ENCODE measurements at regions not wholly inside any gene's neighbourhood (a gene's known extent, or its start where the extent isn't known, plus 50 kb on each side); places are given as distances from the start of the nearest gene placed in this dataset.

DNA sequence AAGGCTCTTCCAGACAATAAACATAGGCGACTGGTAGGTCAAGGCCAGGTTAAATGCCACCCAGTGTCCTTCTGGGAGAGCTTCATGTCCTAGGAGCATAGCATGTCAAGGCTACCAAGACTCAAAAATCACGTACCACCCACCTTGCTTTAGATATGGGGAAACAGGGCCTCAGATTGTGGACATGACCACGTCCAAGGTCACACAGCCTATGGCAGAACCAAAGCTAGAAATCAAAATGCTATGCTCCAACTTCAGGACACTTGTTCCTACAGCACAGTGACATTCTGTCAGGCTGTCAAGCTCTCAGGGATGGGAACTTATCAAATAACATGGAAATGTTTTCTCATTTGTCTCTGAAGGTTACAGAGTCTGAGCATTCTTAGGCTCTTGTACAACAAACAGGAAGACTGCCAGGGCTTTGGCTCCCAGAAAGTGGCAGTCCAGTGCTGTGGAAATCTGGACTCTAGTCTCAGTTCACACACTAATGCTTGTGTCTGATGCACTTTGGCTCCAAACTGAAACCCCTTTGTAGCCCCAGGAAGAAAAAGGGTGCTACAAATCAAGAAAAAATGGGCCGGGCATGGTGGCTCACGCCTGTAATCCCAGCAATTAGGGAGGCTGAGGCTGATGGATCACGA lies 170.4 kb upstream of the LPP start:
- Mint-ChIP-seq H3K4me1 (ENCODE audit: low read depth) (peaks cover 62% of the 10 kb centered on the region), H3K9me3 (no peaks in the 10 kb centered on the region), H3K27me3 (no peaks in the 10 kb centered on the region), H3K4me3 (no peak overlapping the region), H3K36me3 (no peaks in the 10 kb centered on the region), H3K27ac (no peak overlapping the region)
- DNase-seq, result no peak
- CTCF ChIA-PET, result interaction anchor here (0.8 to 1.1 kb wide), 2 partner anchors 9 to 236 kb away, joined by 4 to 5 read pairs; no protein-coding TSS in a partner anchor
- POLR2A ChIA-PET, result interaction anchor here (1.2 kb wide), 1 partner anchor 238 kb away, joined by 3 read pairs; the partner anchor contains the start of gene BCL6
- intact Hi-C loops (cut with micrococcal nuclease), result no loop called here

DNA sequence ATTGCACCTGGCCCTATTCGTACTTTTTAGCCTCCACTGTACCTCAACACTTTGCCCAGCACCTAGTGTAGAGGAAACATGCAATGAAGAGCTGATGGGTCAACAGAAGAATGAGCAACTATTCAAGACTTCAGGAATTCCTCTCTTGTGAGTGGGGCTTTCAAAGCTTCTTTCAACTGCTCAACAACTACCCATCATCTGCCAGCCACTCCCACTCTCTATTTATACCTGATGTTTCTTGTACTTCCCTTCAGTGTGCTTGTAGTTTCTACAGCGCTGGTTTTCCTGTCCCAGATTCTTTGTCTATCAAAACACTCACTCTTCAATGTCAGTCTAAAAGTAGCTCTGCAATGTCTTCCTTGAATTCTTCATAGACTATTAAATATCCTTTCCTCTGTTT lies 168.3 kb upstream of the LPP start:
- Mint-ChIP-seq H3K4me3 (no peak overlapping the region), H3K27me3 (no peaks in the 10 kb centered on the region), H3K36me3 (no peaks in the 10 kb centered on the region), H3K27ac (peak overlapping the region; percentile 2), H3K4me1 (ENCODE audit: low read depth) (peaks cover 53% of the 10 kb centered on the region), H3K9me3 (no peaks in the 10 kb centered on the region)
- intact Hi-C loops (cut with micrococcal nuclease), result loop anchor here (1.0 to 5.0 kb wide), 5 partner anchors 9 to 967 kb away; no protein-coding TSS in a partner anchor
- CTCF ChIA-PET, result interaction anchor here (0.9 to 2.9 kb wide), 6 partner anchors 10 to 972 kb away, joined by 3 to 11 read pairs (median 5); no protein-coding TSS in a partner anchor
- no peak for DNase-seq
- POLR2A ChIA-PET, result interaction anchor here (1.3 to 1.4 kb wide), 4 partner anchors 10 to 245 kb away, joined by 4 to 10 read pairs (median 6); partner anchors contain the start of gene BCL6

- peak overlapping the region; percentile 83 for H3K27ac Mint-ChIP-seq
- H3K4me1 Mint-ChIP-seq (ENCODE audit: low read depth), result peaks cover 56% of the 10 kb centered on the region
- H3K27me3 Mint-ChIP-seq, result no peaks in the 10 kb centered on the region
- POLR2A ChIA-PET, result interaction anchor here (1.3 to 1.4 kb wide), 4 partner anchors 11 to 246 kb away, joined by 4 to 10 read pairs (median 6); partner anchors contain the start of gene BCL6
- no peaks in the 10 kb centered on the region for H3K9me3 Mint-ChIP-seq
- H3K36me3 Mint-ChIP-seq, result no peaks in the 10 kb centered on the region
- peak; percentile 77 for DNase-seq
- CTCF ChIA-PET, result interaction anchor here (0.8 to 2.9 kb wide), 6 partner anchors 11 to 971 kb away, joined by 3 to 11 read pairs (median 5); no protein-coding TSS in a partner anchor
- peak overlapping the region; percentile 2 for H3K4me3 Mint-ChIP-seq
- intact Hi-C loops (cut with micrococcal nuclease), result loop anchor here (1.0 to 5.0 kb wide), 5 partner anchors 10 to 966 kb away; no protein-coding TSS in a partner anchor
These were observed 167.4 kb upstream of the LPP start for GRCh38 chr3:187986514-187986934.

DNA sequence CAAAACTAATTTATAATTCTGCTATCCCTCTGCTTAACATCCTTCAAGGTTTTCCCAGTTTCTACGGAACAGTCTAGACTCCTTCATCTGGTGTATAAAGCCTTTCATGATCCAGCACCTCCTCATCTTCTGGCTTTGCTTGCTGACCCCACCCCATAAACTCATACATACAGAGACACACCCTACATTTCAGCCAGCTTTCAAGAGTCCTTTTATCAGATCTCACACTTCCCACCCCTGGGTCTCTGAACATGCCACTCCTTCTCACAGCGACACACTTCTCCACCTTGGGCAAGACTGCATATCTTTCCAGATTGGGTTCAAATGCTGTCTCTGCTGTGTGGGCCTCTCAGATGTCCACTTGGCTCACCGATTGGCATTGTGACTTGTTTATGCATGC lies 166.8 kb upstream of the LPP start:
- ChIA-PET CTCF (interaction anchor here (0.8 to 2.9 kb wide), 2 partner anchors 12 to 762 kb away, joined by 3 to 11 read pairs; no protein-coding TSS in a partner anchor), POLR2A (interaction anchor here (1.3 kb wide), 2 partner anchors 12 to 247 kb away, joined by 5 to 10 read pairs; no protein-coding TSS in a partner anchor)
- intact Hi-C loops (cut with micrococcal nuclease), result loop anchor here (2.0 to 5.0 kb wide), 3 partner anchors 64 to 965 kb away; no protein-coding TSS in a partner anchor
- Mint-ChIP-seq H3K36me3 (no peaks in the 10 kb centered on the region), H3K9me3 (no peaks in the 10 kb centered on the region), H3K27ac (peak overlapping the region; percentile 83), H3K4me3 (peak overlapping the region; percentile 2), H3K27me3 (no peaks in the 10 kb centered on the region), H3K4me1 (ENCODE audit: low read depth) (peaks cover 53% of the 10 kb centered on the region)
- DNase-seq, result no peak

DNA sequence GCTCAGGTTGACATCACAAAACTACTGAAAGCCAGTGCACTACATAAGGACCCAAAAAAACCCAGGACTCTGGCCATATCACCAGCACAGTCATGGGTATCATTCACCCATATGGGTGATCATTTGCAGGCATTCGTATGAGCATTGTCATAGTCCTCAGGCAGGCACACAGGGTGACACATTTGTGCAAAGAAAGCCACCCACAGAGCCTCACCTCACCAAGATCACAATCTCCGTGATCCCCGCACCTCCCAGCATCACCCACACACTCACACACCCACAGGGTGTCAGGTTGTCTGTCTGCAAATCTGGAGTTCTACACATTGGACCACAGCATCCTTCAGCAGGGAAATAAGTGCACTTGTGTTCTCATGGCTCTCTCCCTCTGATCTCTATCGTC lies 166.0 kb upstream of the LPP start:
- peak overlapping the region; percentile 83 for H3K27ac Mint-ChIP-seq
- intact Hi-C loops (cut with micrococcal nuclease), result loop anchor here (2.0 to 5.0 kb wide), 3 partner anchors 65 to 964 kb away; no protein-coding TSS in a partner anchor
- CTCF ChIA-PET, result interaction anchor here (1.7 kb wide), 1 partner anchor 247 kb away, joined by 12 read pairs; no protein-coding TSS in a partner anchor

GRCh38 chr3:187989575-187990153 lies 164.3 kb upstream of the LPP start:
- POLR2A ChIA-PET, result no interaction called here
- H3K36me3 Mint-ChIP-seq, result no peaks in the 10 kb centered on the region
- CTCF ChIA-PET, result interaction anchor here (0.7 to 1.7 kb wide), 5 partner anchors 10 to 671 kb away, joined by 3 to 12 read pairs (median 4); no protein-coding TSS in a partner anchor
- H3K4me3 Mint-ChIP-seq, result no peak overlapping the region
- DNase-seq, result no peak
- intact Hi-C loops (cut with micrococcal nuclease), result loop anchor here (5.0 kb wide), 1 partner anchor 963 kb away; no protein-coding TSS in a partner anchor
- H3K27ac Mint-ChIP-seq, result no peak overlapping the region
- peaks cover 70% of the 10 kb centered on the region for H3K4me1 Mint-ChIP-seq (ENCODE audit: low read depth)
- no peaks in the 10 kb centered on the region for H3K27me3 Mint-ChIP-seq
- no peaks in the 10 kb centered on the region for H3K9me3 Mint-ChIP-seq

More for the DNA sequence above, 166.0 kb upstream of the LPP start:
- POLR2A ChIA-PET, result no interaction called here
- H3K9me3 Mint-ChIP-seq, result no peaks in the 10 kb centered on the region
- H3K4me3 Mint-ChIP-seq, result no peak overlapping the region
- peak; percentile 81 for DNase-seq
- no peaks in the 10 kb centered on the region for H3K27me3 Mint-ChIP-seq
- peaks cover 55% of the 10 kb centered on the region for H3K4me1 Mint-ChIP-seq (ENCODE audit: low read depth)
- H3K36me3 Mint-ChIP-seq, result no peaks in the 10 kb centered on the region

DNA sequence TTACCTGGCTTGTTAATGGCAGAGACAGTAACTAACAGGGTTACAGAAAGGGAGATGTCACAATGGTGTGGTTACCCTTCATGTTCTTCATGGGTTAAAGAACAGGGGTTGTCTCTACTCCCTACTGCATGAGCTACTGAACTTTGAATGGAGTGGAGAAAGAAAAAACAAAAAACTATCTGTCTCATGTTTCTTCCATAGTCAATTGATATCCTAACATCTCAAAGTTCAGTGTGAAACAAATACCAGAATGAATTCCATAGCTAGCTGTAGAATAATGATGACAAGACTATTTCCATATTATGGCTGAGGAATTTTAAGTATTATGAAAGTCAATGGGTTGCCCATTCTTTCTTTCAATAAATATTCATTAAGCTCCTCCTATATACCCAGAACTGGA lies 161.3 kb upstream of the LPP start:
- intact Hi-C loops (cut with micrococcal nuclease), result no loop called here
- no peak for DNase-seq

GRCh38 chr3:187994221-187995042 lies 159.5 kb upstream of the LPP start:
- Mint-ChIP-seq H3K27me3 (no peaks in the 10 kb centered on the region), H3K9me3 (no peaks in the 10 kb centered on the region), H3K36me3 (no peaks in the 10 kb centered on the region), H3K4me3 (no peak overlapping the region), H3K4me1 (ENCODE audit: low read depth) (peaks cover 72% of the 10 kb centered on the region), H3K27ac (peak overlapping the region; percentile 62)
- peak; percentile 50 for DNase-seq
- CTCF ChIA-PET, result no interaction called here
- intact Hi-C loops (cut with micrococcal nuclease), result no loop called here
- POLR2A ChIA-PET, result interaction anchor here (0.6 kb wide), 1 partner anchor 55 kb away, joined by 3 read pairs; no protein-coding TSS in a partner anchor

More for the DNA sequence above, 161.3 kb upstream of the LPP start:
- H3K4me1 Mint-ChIP-seq (ENCODE audit: low read depth), result peaks cover 67% of the 10 kb centered on the region
- H3K27me3 Mint-ChIP-seq, result no peaks in the 10 kb centered on the region
- H3K27ac Mint-ChIP-seq, result no peak overlapping the region
- no peaks in the 10 kb centered on the region for H3K36me3 Mint-ChIP-seq
- ChIA-PET POLR2A (no interaction called here), CTCF (no interaction called here)
- H3K9me3 Mint-ChIP-seq, result no peaks in the 10 kb centered on the region
- no peak overlapping the region for H3K4me3 Mint-ChIP-seq

GRCh38 chr3:187995043-187995400 lies 158.9 kb upstream of the LPP start:
- Mint-ChIP-seq H3K27me3 (no peaks in the 10 kb centered on the region), H3K4me1 (ENCODE audit: low read depth) (peaks cover 72% of the 10 kb centered on the region)
- POLR2A ChIA-PET, result interaction anchor here (0.6 kb wide), 1 partner anchor 54 kb away, joined by 3 read pairs; no protein-coding TSS in a partner anchor

GRCh38 chr3:187995667-187996066 lies 158.3 kb upstream of the LPP start:
- ChIA-PET CTCF (no interaction called here), POLR2A (no interaction called here)
- Mint-ChIP-seq H3K4me1 (ENCODE audit: low read depth) (peaks cover 74% of the 10 kb centered on the region), H3K36me3 (no peaks in the 10 kb centered on the region), H3K27me3 (no peaks in the 10 kb centered on the region), H3K9me3 (no peaks in the 10 kb centered on the region), H3K4me3 (no peak overlapping the region), H3K27ac (no peak overlapping the region)
- intact Hi-C loops (cut with micrococcal nuclease), result no loop called here
- DNase-seq, result no peak

More at GRCh38 chr3:187995043-187995400, 158.9 kb upstream of the LPP start:
- H3K27ac Mint-ChIP-seq, result no peak overlapping the region
- no peaks in the 10 kb centered on the region for H3K9me3 Mint-ChIP-seq
- no peak overlapping the region for H3K4me3 Mint-ChIP-seq
- no peaks in the 10 kb centered on the region for H3K36me3 Mint-ChIP-seq
- intact Hi-C loops (cut with micrococcal nuclease), result no loop called here
- DNase-seq, result no peak
- CTCF ChIA-PET, result no interaction called here

DNA sequence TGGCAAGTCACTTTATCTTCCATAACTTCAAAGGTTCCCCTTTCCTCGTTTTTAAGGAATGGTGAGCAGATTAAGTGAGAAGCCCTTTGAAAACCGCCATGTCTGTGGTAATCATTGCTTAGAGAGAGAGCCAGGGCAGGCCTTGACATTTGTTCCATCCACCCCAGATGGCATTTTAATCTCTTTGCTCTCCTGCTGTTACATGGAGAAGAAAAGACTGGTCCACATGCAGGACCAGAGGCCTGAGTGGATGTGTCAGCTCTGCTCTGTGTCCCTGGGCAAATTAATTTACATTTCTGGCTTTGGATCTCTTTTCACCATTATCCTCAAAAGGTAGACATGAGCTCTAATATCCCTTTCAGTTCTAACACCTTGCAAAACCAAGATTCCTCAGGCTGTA lies 157.3 kb upstream of the LPP start:
- intact Hi-C loops (cut with micrococcal nuclease), result no loop called here
- POLR2A ChIA-PET, result no interaction called here
- no peaks in the 10 kb centered on the region for H3K9me3 Mint-ChIP-seq
- no peaks in the 10 kb centered on the region for H3K27me3 Mint-ChIP-seq
- no peak overlapping the region for H3K27ac Mint-ChIP-seq
- DNase-seq, result no peak
- no peaks in the 10 kb centered on the region for H3K36me3 Mint-ChIP-seq
- CTCF ChIA-PET, result interaction anchor here (0.5 to 1.3 kb wide), 4 partner anchors 47 to 258 kb away, joined by 3 to 4 read pairs (median 3); no protein-coding TSS in a partner anchor
- H3K4me3 Mint-ChIP-seq, result no peak overlapping the region
- H3K4me1 Mint-ChIP-seq (ENCODE audit: low read depth), result peaks cover 78% of the 10 kb centered on the region
